ENCODE measurements at regions not wholly inside any gene's neighbourhood (a gene's known extent, or its start where the extent isn't known, plus 50 kb on each side); places are given as distances from the start of the nearest gene placed in this dataset.
A peak's percentile ranks its signal among the peaks of the same experiment; 100 is the strongest.
"Not testable (repeated sequence)": the region's sequence is repeated elsewhere in the genome, so short reads cannot be mapped to it uniquely, and the experiment has no call there.

DNA sequence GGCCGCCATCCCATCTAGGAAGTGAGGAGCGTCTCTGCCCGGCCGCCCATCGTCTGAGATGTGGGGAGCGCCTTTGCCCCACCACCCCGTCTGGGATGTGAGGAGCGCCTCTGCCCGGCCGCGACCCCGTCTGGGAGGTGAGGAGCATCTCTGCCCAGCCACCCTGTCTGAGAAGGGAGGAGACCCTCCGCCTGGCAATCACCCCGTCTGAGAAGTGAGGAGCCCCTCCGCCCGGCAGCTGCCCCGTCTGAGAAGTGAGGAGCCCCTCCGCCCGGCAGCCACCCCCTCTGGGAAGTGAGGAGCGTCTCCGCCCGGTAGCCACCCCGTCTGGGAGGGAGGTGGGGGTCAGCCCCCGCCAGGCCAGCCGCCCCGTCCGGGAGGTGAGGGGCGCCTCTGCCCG lies 194.2 kb upstream of the FBXL4 start:
- not testable (repeated sequence) for FAIRE-seq; DNase-seq (ENCODE audit: low spot score)

DNA sequence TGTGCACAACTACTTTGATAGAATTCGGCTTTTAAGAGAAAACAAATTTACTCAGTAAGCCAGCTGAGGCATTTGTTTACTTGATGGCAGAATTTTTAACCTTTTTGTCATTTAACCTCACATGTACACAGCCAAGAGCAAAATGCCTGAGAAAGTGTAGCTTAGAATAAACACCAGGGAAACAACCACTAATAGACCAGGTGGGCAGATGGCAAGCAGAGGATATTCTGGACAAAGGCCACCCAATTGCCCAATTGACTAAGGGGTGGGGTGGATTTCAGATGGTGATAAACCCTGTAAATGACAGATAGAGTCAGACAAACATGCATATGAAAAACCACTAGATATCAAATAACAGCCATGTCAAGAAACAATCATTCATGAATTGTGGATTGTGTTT lies 190.7 kb upstream of the FBXL4 start:
- no peak for FAIRE-seq
- DNase-seq (ENCODE audit: low spot score): no peak

- FAIRE-seq (no peak), DNase-seq (ENCODE audit: low spot score) (no peak)
These were observed 189.6 kb upstream of the FBXL4 start for GRCh38 chr6:99137314-99137713.

DNA sequence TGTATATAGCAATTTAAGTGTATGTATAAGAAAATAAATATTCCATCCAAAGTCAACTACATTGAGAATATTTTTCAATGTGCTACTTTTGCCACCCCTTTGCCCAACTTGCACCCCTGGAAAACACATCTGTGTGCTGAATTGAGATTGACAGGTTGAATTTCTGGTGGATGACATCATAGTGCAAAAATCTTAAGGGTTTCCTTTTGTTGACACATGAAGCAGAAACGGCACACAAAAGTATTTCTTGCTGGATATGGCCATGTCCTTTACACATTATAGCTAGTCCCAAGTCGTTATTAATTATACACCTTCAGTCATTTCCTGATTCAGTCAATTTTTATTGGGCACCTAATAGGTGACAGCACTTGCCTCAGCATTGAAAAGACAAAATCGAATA lies 188.7 kb upstream of the FBXL4 start:
- FAIRE-seq (no peak), DNase-seq (ENCODE audit: low spot score) (no peak)

DNA sequence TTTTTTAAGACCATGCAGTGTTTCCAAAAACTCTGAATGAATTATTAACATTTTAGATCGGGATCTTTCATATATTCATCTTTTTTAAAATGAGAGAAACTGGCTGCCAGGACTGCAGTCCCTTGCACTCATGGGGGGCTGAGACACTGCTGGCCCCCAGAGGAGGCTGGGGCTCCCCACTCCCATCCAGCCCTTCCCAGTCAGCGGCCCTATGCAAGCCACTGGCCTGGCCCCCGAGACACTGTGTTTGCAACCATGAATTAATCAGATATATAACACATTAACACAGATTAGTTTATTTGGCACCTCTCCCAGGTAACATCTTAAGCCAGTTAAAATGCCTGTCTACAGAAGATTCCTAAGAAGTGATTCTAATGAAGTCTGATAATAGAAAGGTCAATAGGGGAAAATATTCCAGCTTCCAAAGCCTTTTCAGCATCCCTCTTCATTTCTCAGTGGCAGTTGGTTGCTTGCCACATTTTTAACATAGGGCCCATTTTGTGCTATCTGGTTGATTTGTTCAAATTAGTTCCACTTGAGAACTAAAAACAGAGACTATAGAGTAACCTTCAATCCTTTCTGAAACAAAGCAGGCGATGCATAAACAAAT lies 184.4 kb upstream of the FBXL4 start:
- DNase-seq (ENCODE audit: low spot score) (no peak), FAIRE-seq (no peak)

GRCh38 chr6:99130897-99131873 lies 183.4 kb upstream of the FBXL4 start:
- no peak for FAIRE-seq
- DNase-seq (ENCODE audit: low spot score): no peak

GRCh38 chr6:99129835-99130234 lies 182.1 kb upstream of the FBXL4 start:
- no peak for FAIRE-seq

GRCh38 chr6:99121748-99122147 lies 174.0 kb upstream of the FBXL4 start:
- DNase-seq (ENCODE audit: low spot score): no peak
- no peak for FAIRE-seq

More at GRCh38 chr6:99129835-99130234, 182.1 kb upstream of the FBXL4 start:
- DNase-seq (ENCODE audit: low spot score): no peak

DNA sequence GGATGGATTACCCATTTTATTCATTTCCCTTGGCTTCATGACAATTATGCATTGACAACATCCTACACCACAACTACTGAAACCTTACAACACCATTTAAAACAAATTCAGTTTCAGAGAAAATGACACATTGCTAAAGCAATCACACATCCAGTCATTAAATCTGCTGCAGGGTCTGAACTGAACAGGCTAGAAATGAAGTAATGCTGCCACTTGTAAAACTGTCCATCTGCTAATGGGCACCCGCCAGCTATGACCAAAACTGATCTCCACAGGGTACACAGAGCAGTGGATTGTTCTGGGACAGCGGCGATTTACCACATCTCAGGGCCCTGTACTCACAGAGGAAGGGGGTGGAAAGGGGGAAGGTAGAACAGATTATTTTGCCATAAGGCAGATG lies 172.9 kb upstream of the FBXL4 start:
- DNase-seq (ENCODE audit: low spot score) (no peak), FAIRE-seq (no peak)

- peak; percentile 37 for FAIRE-seq
- peak; percentile 40 for DNase-seq (ENCODE audit: low spot score)
These were observed 171.6 kb upstream of the FBXL4 start for GRCh38 chr6:99119109-99120031.

GRCh38 chr6:99114769-99115406 lies 167.1 kb upstream of the FBXL4 start:
- DNase-seq (ENCODE audit: low spot score): no peak
- FAIRE-seq: no peak

DNA sequence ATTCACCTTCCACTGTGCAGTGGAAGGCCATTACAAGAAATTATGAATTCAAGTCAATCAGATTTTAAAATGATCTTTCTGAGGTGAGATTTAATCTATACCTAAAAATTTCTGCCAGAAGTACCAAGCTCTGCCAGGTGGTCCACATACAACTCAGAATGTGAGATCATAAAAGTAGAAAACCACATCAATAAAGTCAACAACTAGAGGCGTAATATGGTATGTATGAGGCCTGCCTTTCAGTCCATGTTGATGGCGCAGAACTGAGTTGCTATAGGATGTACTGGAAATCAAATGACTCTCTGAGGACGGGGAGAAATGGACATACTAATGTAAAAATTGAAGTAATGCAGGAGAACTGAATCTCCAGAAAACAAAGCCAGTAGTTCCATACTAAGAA lies 163.8 kb upstream of the FBXL4 start:
- DNase-seq (ENCODE audit: low spot score) (no peak), FAIRE-seq (no peak)

DNA sequence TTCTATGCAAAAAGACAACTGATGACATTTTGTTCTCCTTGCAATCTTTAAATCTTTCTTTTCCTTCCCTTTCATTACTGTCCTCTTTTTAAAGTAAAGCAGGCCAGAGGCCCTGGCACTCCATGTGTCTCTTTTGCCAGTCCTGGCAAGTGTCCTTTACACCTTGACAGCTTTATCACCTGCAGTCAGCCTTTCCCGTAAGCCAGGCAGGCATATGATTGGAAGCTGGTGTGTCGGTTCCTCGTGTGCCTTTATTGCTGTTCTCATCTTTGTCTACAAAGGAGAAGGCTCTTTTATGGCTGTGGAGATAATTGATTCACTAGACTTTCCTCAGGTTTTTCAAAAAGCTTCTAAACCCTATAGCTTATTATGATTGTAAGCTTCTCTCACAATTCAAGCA lies 162.3 kb upstream of the FBXL4 start:
- FAIRE-seq: no peak
- no peak for DNase-seq (ENCODE audit: low spot score)

GRCh38 chr6:99104218-99104617 lies 156.5 kb upstream of the FBXL4 start:
- FAIRE-seq (no peak), DNase-seq (ENCODE audit: low spot score) (no peak)

GRCh38 chr6:99099243-99099642 lies 151.5 kb upstream of the FBXL4 start:
- DNase-seq (ENCODE audit: low spot score) (no peak), FAIRE-seq (no peak)

GRCh38 chr6:99096170-99096569 lies 148.4 kb upstream of the FBXL4 start:
- FAIRE-seq (no peak), DNase-seq (ENCODE audit: low spot score) (no peak)

GRCh38 chr6:99093456-99094190 lies 145.9 kb upstream of the FBXL4 start:
- DNase-seq (ENCODE audit: low spot score) (no peak), FAIRE-seq (no peak)

GRCh38 chr6:99092461-99092860 lies 144.7 kb upstream of the FBXL4 start:
- FAIRE-seq: no peak
- no peak for DNase-seq (ENCODE audit: low spot score)

GRCh38 chr6:99091985-99092384 lies 144.2 kb upstream of the FBXL4 start:
- FAIRE-seq: no peak
- no peak for DNase-seq (ENCODE audit: low spot score)

DNA sequence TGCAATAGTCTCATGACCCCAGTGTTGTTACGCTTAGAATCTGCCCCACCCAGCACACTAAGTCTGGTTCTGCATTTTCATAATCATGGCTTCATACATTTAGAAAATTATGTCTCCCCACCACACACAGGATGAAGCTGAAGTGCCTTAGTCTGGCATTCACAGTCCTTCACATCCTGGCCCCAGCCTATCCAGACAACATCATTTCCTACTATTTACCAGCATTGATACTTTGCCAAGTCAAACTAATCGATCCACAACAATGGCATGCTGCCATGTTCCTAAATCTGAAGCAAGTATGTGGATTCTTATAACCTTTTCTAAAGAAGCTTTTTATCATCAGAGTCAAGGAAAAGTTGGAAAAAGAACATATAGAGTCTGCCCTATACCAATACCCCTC lies 132.4 kb upstream of the FBXL4 start:
- no peak for DNase-seq (ENCODE audit: low spot score)
- no peak for FAIRE-seq

GRCh38 chr6:99079058-99079457 lies 131.3 kb upstream of the FBXL4 start:
- FAIRE-seq (no peak), DNase-seq (ENCODE audit: low spot score) (no peak)

All from RCC 7860 (cell line).